GM23338 (cell line): ENCODE measurements at regions not wholly inside any gene's neighbourhood (a gene's known extent, or its start where the extent isn't known, plus 50 kb on each side); places are given as distances from the start of the nearest gene placed in this dataset.

ENCODE experiments used
- ATAC-seq: fragments of 200-7000 bp; cut with Tn5 transposase; 3 replicates; pipeline ENCODE4 v1.9.1; 2020
- DNase-seq: peaks from one replicate; pipeline ENCODE4 v3.0.0-alpha.2; 2015; ENCODE audit warnings: low spot score
- H2AFZ ChIP-seq: fragments of 200-600 bp; sonication (generic); 2 replicates; pipeline ENCODE4 v1.8.0; 2016; ENCODE audit warnings: antibody characterized with exemption, mild to moderate bottlenecking, moderate library complexity
- H3F3A ChIP-seq: fragments of 200-600 bp; sonication (generic); replicated peaks from 2 replicates; pipeline ENCODE4 v1.8.0; 2017; ENCODE audit warnings: antibody characterized with exemption, mixed run types, low read depth
- H3K27ac ChIP-seq: fragments of 200-600 bp; sonication (generic); 2 replicates; pipeline ENCODE4 v1.6.1; 2016; ENCODE audit warnings: low read depth
- H3K27me3 ChIP-seq: fragments of 200-600 bp; sonication (generic); 2 replicates; pipeline ENCODE4 v1.8.0; 2016; ENCODE audit warnings: mild to moderate bottlenecking, mixed run types, moderate library complexity; ENCODE audit not compliant: insufficient read depth
- H3K36me3 ChIP-seq: fragments of 200-600 bp; sonication (generic); 2 replicates; pipeline ENCODE4 v1.8.0; 2016; ENCODE audit warnings: mild to moderate bottlenecking; ENCODE audit not compliant: insufficient read depth
- H3K4me1 ChIP-seq: fragments of 200-600 bp; sonication (generic); 2 replicates; pipeline ENCODE4 v1.8.0; 2016; ENCODE audit warnings: mild to moderate bottlenecking, moderate library complexity; ENCODE audit not compliant: insufficient read depth
- H3K4me2 ChIP-seq: fragments of 200-600 bp; sonication (generic); 2 replicates; pipeline ENCODE4 v1.7.1; 2017; ENCODE audit warnings: mixed run types
- H3K4me3 ChIP-seq: fragments of 200-600 bp; sonication (generic); 2 replicates; pipeline ENCODE4 v1.6.1; 2016; ENCODE audit warnings: mixed run types
- H3K79me2 ChIP-seq: fragments of 200-600 bp; sonication (generic); replicated peaks from 2 replicates; pipeline ENCODE4 v1.8.0; 2017; ENCODE audit warnings: mild to moderate bottlenecking; ENCODE audit not compliant: insufficient read depth
- H3K9me2 ChIP-seq: fragments of 200-600 bp; sonication (generic); 2 replicates; pipeline ENCODE4 v1.8.0; 2017; ENCODE audit not compliant: insufficient read depth
- H4K20me1 ChIP-seq: fragments of 200-600 bp; sonication (generic); replicated peaks from 2 replicates; pipeline ENCODE4 v1.8.0; 2017; ENCODE audit warnings: mild to moderate bottlenecking; ENCODE audit not compliant: insufficient read depth
- H3K27ac Mint-ChIP-seq: 2 replicates; pipeline ENCODE4 v1.8.0; 2020; ENCODE audit warnings: inconsistent platforms, mild to moderate bottlenecking, moderate library complexity, mixed read lengths
- H3K27me3 Mint-ChIP-seq: 3 replicates; pipeline ENCODE4 v1.8.0; 2022; ENCODE audit warnings: low read depth, mild to moderate bottlenecking, moderate library complexity, mixed read lengths, inconsistent platforms; ENCODE audit not compliant: insufficient read depth, poor library complexity
- H3K36me3 Mint-ChIP-seq: 3 replicates; pipeline ENCODE4 v1.8.0; 2021; ENCODE audit warnings: low read depth, mild to moderate bottlenecking, inconsistent platforms, moderate library complexity, mixed read lengths
- H3K4me1 Mint-ChIP-seq: 3 replicates; pipeline ENCODE4 v1.8.0; 2020; ENCODE audit warnings: mild to moderate bottlenecking, inconsistent platforms, mixed read lengths
- H3K4me3 Mint-ChIP-seq: 3 replicates; pipeline ENCODE4 v1.8.0; 2021; ENCODE audit warnings: moderate library complexity, mild to moderate bottlenecking, inconsistent platforms, mixed read lengths
- H3K9me3 Mint-ChIP-seq: 3 replicates; pipeline ENCODE4 v1.8.0; 2020; ENCODE audit warnings: moderate library complexity, mild to moderate bottlenecking, inconsistent platforms, mixed read lengths
- CREB1 ChIP-seq: fragments of 250-450 bp; sonication (Bioruptor Pico); IDR thresholded peaks from 2 replicates; pipeline ENCODE4 v1.5.0; 2020; ENCODE audit warnings: low read depth, mild to moderate bottlenecking, moderate library complexity
- CTCF ChIP-seq, 2 experiments: fragments of 200-600 bp in 1 of 2; sonication (generic) in 1 of 2; conservative IDR thresholded peaks; 2 replicates each; pipeline versions ENCODE4 v1.5.1 to v1.6.1; 2016 to 2017; ENCODE audit warnings: antibody characterized with exemption in 2 of 2, low read depth in 2 of 2, mild to moderate bottlenecking in 2 of 2, moderate library complexity in 1 of 2
- ETS1 ChIP-seq: IDR thresholded peaks from 2 replicates; pipeline ENCODE4 v1.6.1; 2016; ENCODE audit warnings: antibody characterized with exemption
- EZH2 ChIP-seq: fragments of 200-600 bp; sonication (generic); IDR thresholded peaks from one replicate; pipeline ENCODE4 v1.8.0; 2017; ENCODE audit warnings: antibody characterized with exemption, mild to moderate bottlenecking, low read depth; ENCODE audit not compliant: unreplicated experiment
- EZH2phosphoT487 ChIP-seq: fragments of 200-600 bp; sonication (generic); IDR thresholded peaks from one replicate; pipeline ENCODE4 v1.8.1; 2018; ENCODE audit warnings: antibody characterized with exemption; ENCODE audit not compliant: unreplicated experiment
- JUNB ChIP-seq: IDR thresholded peaks from one replicate; pipeline ENCODE4 v1.6.1; 2016; ENCODE audit warnings: antibody characterized with exemption; ENCODE audit not compliant: unreplicated experiment
- NANOG ChIP-seq: IDR thresholded peaks from 2 replicates; pipeline ENCODE4 v1.6.1; 2016; ENCODE audit warnings: antibody characterized with exemption, borderline replicate concordance
- POLR2AphosphoS5 ChIP-seq: IDR thresholded peaks from 2 replicates; pipeline ENCODE4 v1.6.1; 2016; ENCODE audit warnings: antibody characterized with exemption, low read depth
- REST ChIP-seq: IDR thresholded peaks from one replicate; pipeline ENCODE4 v1.6.1; 2018; ENCODE audit warnings: antibody characterized with exemption; ENCODE audit not compliant: unreplicated experiment
- STAT1 ChIP-seq: IDR thresholded peaks from one replicate; pipeline ENCODE4 v1.6.1; 2016; ENCODE audit warnings: antibody characterized with exemption; ENCODE audit not compliant: unreplicated experiment
- ZNF114 ChIP-seq: fragments of 250-450 bp; sonication (Bioruptor Pico); IDR thresholded peaks from 2 replicates; pipeline ENCODE4 v1.5.0; 2020; ENCODE audit warnings: mild to moderate bottlenecking, moderate library complexity
- ZNF331 ChIP-seq: fragments of 250-450 bp; sonication (Bioruptor Pico); IDR thresholded peaks from 2 replicates; pipeline ENCODE4 v1.5.0; 2020; ENCODE audit warnings: low read depth, mild to moderate bottlenecking, moderate library complexity
- ZNF462 ChIP-seq: fragments of 250-450 bp; sonication (Bioruptor Pico); IDR thresholded peaks from 2 replicates; pipeline ENCODE4 v1.5.0; 2020; ENCODE audit warnings: mild to moderate bottlenecking, moderate library complexity

- no peaks in the 10 kb centered on the region for H3K4me1 ChIP-seq
- H3K27me3 Mint-ChIP-seq, result peaks cover 5% of the 10 kb centered on the region
- H3K36me3 Mint-ChIP-seq, result no peaks in the 10 kb centered on the region; the same call in 2 of the 3 replicates
- no peaks in the 10 kb centered on the region for H3K9me2 ChIP-seq
- no peaks in the 10 kb centered on the region for H3F3A ChIP-seq
- H3K27ac ChIP-seq, result no peak overlapping the region
- TF ChIP-seq ZNF331 (no peak), STAT1 (no peak), REST (no peak), EZH2phosphoT487 (no peak), NANOG (no peak), EZH2 (no peak), CTCF (conservative IDR thresholded peaks at IDR 0.05; ENCODE audit: low read depth in 2 of 2) (no peak), JUNB (no peak), ZNF462 (no peak), POLR2AphosphoS5 (no peak), ETS1 (no peak), ZNF114 (no peak), CREB1 (CRISPR knock-in tag) (no peak)
- peaks cover 2% of the 10 kb centered on the region; the same call in 2 of the 3 replicates for H3K9me3 Mint-ChIP-seq
- no peaks in the 10 kb centered on the region for H3K79me2 ChIP-seq
- no peaks in the 10 kb centered on the region for H4K20me1 ChIP-seq
- H3K4me2 ChIP-seq, result no peak overlapping the region
- no peak overlapping the region for H3K27ac Mint-ChIP-seq
- no peak overlapping the region for H3K4me3 ChIP-seq
- H3K27me3 ChIP-seq, result no peaks in the 10 kb centered on the region
- no peaks in the 10 kb centered on the region for H3K4me1 Mint-ChIP-seq
- no peaks in the 10 kb centered on the region for H3K36me3 ChIP-seq
- no peak overlapping the region for H2AFZ ChIP-seq
- ATAC-seq (no peak), DNase-seq (no peak)
- no peak overlapping the region for H3K4me3 Mint-ChIP-seq
Observed at GRCh38 chrX:79511799-79512198, 144.7 kb upstream of the ITM2A start.
